Right cardiac atrium (tissue), 5 donors: ENCODE measurements at regions not wholly inside any gene's neighbourhood (a gene's known extent, or its start where the extent isn't known, plus 50 kb on each side); places are given as distances from the start of the nearest gene placed in this dataset.

Experiments
- ATAC-seq, 2 donors: fragments of 200-7000 bp; cut with Tn5 transposase; one replicate each; pipeline versions ENCODE4 v1.8.0 to v1.9.1; 2020; ENCODE audit warnings: moderate library complexity in 2 of 2, mild to moderate bottlenecking in 1 of 2
- DNase-seq, 3 donors: peaks; one replicate each; pipeline ENCODE4 v3.0.0-alpha.2; 2020
- H3K27ac ChIP-seq: one replicate; pipeline ENCODE4 v1.5.1; 2013; ENCODE audit warnings: mild to moderate bottlenecking, low read length, control low read depth, moderate library complexity
- H3K27me3 ChIP-seq: one replicate; pipeline ENCODE4 v1.6.1; 2013; ENCODE audit not compliant: control insufficient read depth, insufficient read depth
- H3K4me1 ChIP-seq: one replicate; pipeline ENCODE4 v1.6.1; 2013; ENCODE audit warnings: low read length; ENCODE audit not compliant: control insufficient read depth, insufficient read depth
- H3K4me3 ChIP-seq: one replicate; pipeline ENCODE4 v1.5.1; 2013; ENCODE audit warnings: low read length, control low read depth
- H3K9me3 ChIP-seq: one replicate; pipeline ENCODE4 v1.6.1; 2013; ENCODE audit warnings: low read length; ENCODE audit not compliant: control insufficient read depth
- WGBS: extraction: QIAGEN DNeasy Blood & Tissue Kit; methylation state at CpG from one replicate; pipeline ENCODE4 v1.1.7; 2013; 5-methylcytosine and 5-hydroxymethylcytosine counted together
- intact Hi-C, 4 donors: fragments of 100-400 bp; cut with DNase I; formaldehyde crosslinking; loops; one replicate each; pipeline versions ENCODE4 v1.11.0 to v1.14.0; 2022 to 2023
- donor health status: healthy with polysubstance abuse.
- donor health status: DM: no; HTN: yes; CAD: no.
- donor health status: DM: no; HTN: no; CAD: no.
- donor health status: DM: no; HTN: yes; CAD: no; lungs with severe emphysema.
- donor health status: DM: yes; HTN: yes; CAD: no.

GRCh38 chr2:8149985-8150539 is 531.8 kb upstream of the ID2 start:
- Histone ChIP-seq H3K4me1 (peaks cover 7% of the 10 kb centered on the region), H3K4me3 (no peak overlapping the region), H3K27ac (no peak overlapping the region), H3K9me3 (no peaks in the 10 kb centered on the region), H3K27me3 (no peaks in the 10 kb centered on the region)
- WGBS, result 80% methylated on average over 9 of the region's 9 CpGs
- ATAC-seq (no peak), DNase-seq (no peak)
- intact Hi-C loops, result no loop called here

GRCh38 chr2:8151888-8152287 is 530.0 kb upstream of the ID2 start:
- no peak for DNase-seq

GRCh38 chr2:8152392-8153257 is 529.2 kb upstream of the ID2 start:
- no peak overlapping the region for H3K27ac ChIP-seq
- H3K4me3 ChIP-seq, result no peak overlapping the region
- H3K27me3 ChIP-seq, result no peaks in the 10 kb centered on the region
- DNase-seq (no peak), ATAC-seq (no peak)
- intact Hi-C loops, result no loop called here
- no peaks in the 10 kb centered on the region for H3K4me1 ChIP-seq
- H3K9me3 ChIP-seq, result no peaks in the 10 kb centered on the region
- 87% methylated on average over 11 of the region's 11 CpGs for WGBS

More at GRCh38 chr2:8151888-8152287, 530.0 kb upstream of the ID2 start:
- intact Hi-C loops, result no loop called here
- H3K9me3 ChIP-seq, result no peaks in the 10 kb centered on the region
- no peak overlapping the region for H3K4me3 ChIP-seq
- no peaks in the 10 kb centered on the region for H3K4me1 ChIP-seq
- no peak overlapping the region for H3K27ac ChIP-seq
- ATAC-seq, result no peak
- no peaks in the 10 kb centered on the region for H3K27me3 ChIP-seq
- 77% methylated on average over 2 of the region's 2 CpGs for WGBS

- no peaks in the 10 kb centered on the region for H3K9me3 ChIP-seq
- ATAC-seq, result no peak
- intact Hi-C loops, result no loop called here
- no peaks in the 10 kb centered on the region for H3K27me3 ChIP-seq
- H3K4me1 ChIP-seq, result no peaks in the 10 kb centered on the region
- WGBS, result 98% methylated on average over 8 of the region's 8 CpGs
- no peak for DNase-seq
- no peak overlapping the region for H3K27ac ChIP-seq
- no peak overlapping the region for H3K4me3 ChIP-seq
Measured at GRCh38 chr2:8153258-8153718, 528.6 kb upstream of the ID2 start.

GRCh38 chr2:8154270-8154669 is 527.6 kb upstream of the ID2 start:
- no peaks in the 10 kb centered on the region for H3K27me3 ChIP-seq
- H3K9me3 ChIP-seq, result no peaks in the 10 kb centered on the region
- WGBS, result 76% methylated on average over 7 of the region's 7 CpGs
- ATAC-seq, result no peak
- H3K4me1 ChIP-seq, result no peaks in the 10 kb centered on the region
- DNase-seq, result no peak
- H3K4me3 ChIP-seq, result no peak overlapping the region
- no peak overlapping the region for H3K27ac ChIP-seq
- intact Hi-C loops, result no loop called here

GRCh38 chr2:8154936-8155335 is 526.9 kb upstream of the ID2 start:
- Histone ChIP-seq H3K27ac (no peak overlapping the region), H3K27me3 (no peaks in the 10 kb centered on the region), H3K9me3 (no peaks in the 10 kb centered on the region), H3K4me1 (no peaks in the 10 kb centered on the region), H3K4me3 (no peak overlapping the region)
- ATAC-seq (no peak), DNase-seq (no peak)
- 97% methylated on average over 6 of the region's 6 CpGs for WGBS
- intact Hi-C loops, result no loop called here

- Histone ChIP-seq H3K9me3 (no peaks in the 10 kb centered on the region), H3K4me1 (no peaks in the 10 kb centered on the region), H3K27ac (no peak overlapping the region), H3K4me3 (no peak overlapping the region), H3K27me3 (no peaks in the 10 kb centered on the region)
- DNase-seq, result no peak
- WGBS, result 96% methylated on average over 17 of the region's 17 CpGs
- no peak for ATAC-seq
- intact Hi-C loops, result no loop called here
Measured at GRCh38 chr2:8157621-8158430, 524.0 kb upstream of the ID2 start.

GRCh38 chr2:8158711-8159110 is 523.1 kb upstream of the ID2 start:
- no peak for DNase-seq
- ATAC-seq, result no peak
- Histone ChIP-seq H3K9me3 (no peaks in the 10 kb centered on the region), H3K27me3 (no peaks in the 10 kb centered on the region), H3K4me1 (no peaks in the 10 kb centered on the region), H3K4me3 (no peak overlapping the region), H3K27ac (no peak overlapping the region)
- 78% methylated on average over 6 of the region's 6 CpGs for WGBS
- intact Hi-C loops, result no loop called here

- DNase-seq, result no peak
- 90% methylated on average over 13 of the region's 13 CpGs for WGBS
- Histone ChIP-seq H3K4me1 (no peaks in the 10 kb centered on the region), H3K27me3 (no peaks in the 10 kb centered on the region), H3K27ac (no peak overlapping the region), H3K9me3 (no peaks in the 10 kb centered on the region), H3K4me3 (no peak overlapping the region)
- intact Hi-C loops, result no loop called here
- no peak for ATAC-seq
Measured at GRCh38 chr2:8159211-8159965, 522.5 kb upstream of the ID2 start.

GRCh38 chr2:8159966-8160603 is 521.8 kb upstream of the ID2 start:
- Histone ChIP-seq H3K27me3 (no peaks in the 10 kb centered on the region), H3K4me1 (no peaks in the 10 kb centered on the region), H3K9me3 (no peaks in the 10 kb centered on the region), H3K27ac (no peak overlapping the region), H3K4me3 (no peak overlapping the region)
- intact Hi-C loops, result no loop called here
- no peak for ATAC-seq
- WGBS, result 78% methylated on average over 4 of the region's 4 CpGs
- DNase-seq, result no peak
